ENCODE measurements at regions not wholly inside any gene's neighbourhood (a gene's known extent, or its start where the extent isn't known, plus 50 kb on each side); places are given as distances from the start of the nearest gene placed in this dataset.

DNA sequence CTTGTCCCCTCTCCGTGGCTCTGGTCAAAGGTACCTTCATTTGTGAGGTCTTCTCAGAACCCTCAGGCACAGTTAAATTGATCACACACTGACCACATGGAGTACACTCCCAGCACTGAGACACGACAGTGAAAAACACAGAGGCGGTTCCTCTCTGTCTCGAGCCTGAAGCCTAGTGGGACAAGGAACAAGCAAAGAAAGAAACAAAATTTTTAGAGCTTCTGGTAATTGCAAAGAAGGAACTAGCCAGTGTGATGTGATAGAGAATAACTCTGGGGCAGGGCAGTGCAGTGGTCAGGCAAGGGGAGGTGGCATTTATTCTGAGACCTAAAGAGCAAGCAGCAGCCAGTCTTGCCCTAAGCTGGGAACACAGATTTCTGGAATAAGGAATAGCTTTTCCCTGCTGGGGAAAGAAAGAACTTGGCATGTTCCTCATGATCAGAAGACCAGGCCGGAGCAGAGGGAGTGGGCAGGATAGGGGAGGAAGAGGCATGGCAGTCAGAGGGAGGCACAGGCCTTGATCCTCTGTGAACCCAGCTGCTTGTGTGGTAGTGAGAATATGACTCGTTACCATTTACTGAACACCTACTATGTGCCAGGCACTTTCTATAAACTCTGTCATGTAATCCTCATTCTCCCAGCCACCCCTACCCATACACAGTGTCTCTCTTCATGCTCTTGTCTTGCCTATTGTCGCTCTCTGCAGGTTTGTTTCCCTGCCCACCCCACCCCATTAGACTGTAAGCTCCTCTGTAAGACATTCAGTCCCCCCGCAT, 262.3 kb upstream of the HES1 start:
- no peak overlapping the region for H4K5ac ChIP-seq (ENCODE audit: insufficient read length, low read depth, low read length)
- no peak overlapping the region for H3K18ac ChIP-seq (ENCODE audit: extremely low read depth, low read length)
- FAIRE-seq (no peak), DNase-seq (ENCODE audit: low read depth in 1 of 2, low spot score in 2 of 2) (no peak)
- no peak overlapping the region for H3K4me2 ChIP-seq (ENCODE audit: insufficient read depth in 1 of 2, low read depth in 2 of 2, low read length in 2 of 2)
- H3K9ac ChIP-seq (replicated peaks in 1 of 4; ENCODE audit: extremely low read depth in 1 of 4, low read depth in 3 of 4, low read length in 3 of 4): no peak overlapping the region
- H2AFZ ChIP-seq (ENCODE audit: low read length): no peak overlapping the region
- H3K4me1 ChIP-seq (replicated peaks in 1 of 4; ENCODE audit: control insufficient read depth in 3 of 4, insufficient read depth in 4 of 4, low read length in 3 of 4): peaks cover 3 to 21% (median 11%) of the 10 kb centered on the region in 4 experiments
- ChIA-PET CTCF (ENCODE audit: partially characterized antibody) (interaction anchor here (0.9 to 1.4 kb wide), 3 partner anchors 42 to 265 kb away, joined by 3 to 4 read pairs (median 4); no protein-coding TSS in a partner anchor), POLR2A (ENCODE audit: partially characterized antibody) (interaction anchor here (1.0 to 1.2 kb wide), 2 partner anchors 9 to 11 kb away, joined by 3 read pairs; no protein-coding TSS in a partner anchor)
- H3K27me3 ChIP-seq (replicated peaks in 1 of 4; ENCODE audit: control insufficient read depth in 3 of 4, extremely low read depth in 1 of 4, insufficient read depth in 3 of 4, low read length in 3 of 4): peaks cover 0 to 26% (median 17%) of the 10 kb centered on the region in 4 experiments; a peak in 6 of 7 replicates
- H3K4ac ChIP-seq (replicated peaks; ENCODE audit: insufficient read length, low read depth, low read length): no peak overlapping the region
- H2BK5ac ChIP-seq (ENCODE audit: low read depth, low read length): peak overlapping the region; percentile 18; the same call in 1 of the 2 replicates
- no peak overlapping the region for H3K4me3 ChIP-seq (ENCODE audit: extremely low read depth in 1 of 4, insufficient read depth in 2 of 4, low read depth in 3 of 4, low read length in 4 of 4)
- no peak overlapping the region for H3K23ac ChIP-seq (ENCODE audit: insufficient read length)
- H4K20me1 ChIP-seq (replicated peaks in 1 of 2; ENCODE audit: control insufficient read depth in 1 of 2, insufficient read depth in 2 of 2, low read length in 2 of 2): no peaks in the 10 kb centered on the region
- H2BK120ac ChIP-seq (replicated peaks; ENCODE audit: low read depth, low read length): no peak overlapping the region
- H3K79me2 ChIP-seq (ENCODE audit: control insufficient read depth in 1 of 2, insufficient read depth in 2 of 2, low read length in 2 of 2): no peaks in the 10 kb centered on the region
- H2BK20ac ChIP-seq (ENCODE audit: low read length): peak overlapping the region; percentile 43; the same call in 1 of the 2 replicates
- H4K8ac ChIP-seq (ENCODE audit: extremely low read depth, insufficient read depth, low read length): no peak overlapping the region
- H3K14ac ChIP-seq (ENCODE audit: insufficient read length): no peak overlapping the region
- H3K56ac ChIP-seq (replicated peaks; ENCODE audit: insufficient read length, low read depth, low read length): no peak overlapping the region
- H3K79me1 ChIP-seq (ENCODE audit: low read depth, low read length): no peaks in the 10 kb centered on the region
- peak overlapping the region; percentile 49 for H4K91ac ChIP-seq (replicated peaks; ENCODE audit: insufficient read length, low read length)
- no peak overlapping the region for H2AK5ac ChIP-seq (ENCODE audit: low read depth, low read length)
- no peak overlapping the region for H3K27ac ChIP-seq (ENCODE audit: low read depth, low read length)
- no peaks in the 10 kb centered on the region for H3K23me2 ChIP-seq (ENCODE audit: low read depth, low read length)
- no peaks in the 10 kb centered on the region for H3K9me3 ChIP-seq (ENCODE audit: insufficient read depth in 2 of 2, low read depth in 1 of 2, low read length in 1 of 2)
- WGBS, 2 experiments (ENCODE audit: extremely low coverage in 1 of 2, insufficient coverage in 1 of 2, insufficient read length in 1 of 2, insufficient replicate concordance in 2 of 2, low coverage in 1 of 2, low lambda C conversion rate in 2 of 2, missing lambda C conversion rate in 1 of 2): 86% methylated on average over 8 of the region's 8 CpGs; no CpG with 5 or more reads in 1 of the 2 experiments
- H2BK15ac ChIP-seq (ENCODE audit: low read length): peak overlapping the region; percentile 48; the same call in 1 of the 2 replicates
- no peaks in the 10 kb centered on the region for H3K36me3 ChIP-seq (ENCODE audit: control insufficient read depth in 2 of 4, insufficient read depth in 4 of 4, low read length in 3 of 4)
- H2BK12ac ChIP-seq (ENCODE audit: low read depth, low read length): peak overlapping the region; percentile 71; the same call in 1 of the 2 replicates
- TF ChIP-seq EGR1 (IDR thresholded peaks at IDR 0.05; ENCODE audit: borderline replicate concordance, low read depth, low read length) (no peak), CREB1 (IDR thresholded peaks at IDR 0.05) (no peak)

All from H1 (cell line).